Keratinocyte (primary cell): ENCODE measurements at regions not wholly inside any gene's neighbourhood (a gene's known extent, or its start where the extent isn't known, plus 50 kb on each side); places are given as distances from the start of the nearest gene placed in this dataset.

ENCODE experiments used
- DNase-seq: peaks from one replicate; pipeline ENCODE4 v3.0.0-alpha.2; 2011; ENCODE audit warnings: low read depth, missing footprints, low spot score
- FAIRE-seq: peaks from 2 replicates; lab custom pipeline; 2011; peaks lifted over from hg19 to GRCh38; lab: Jason Lieb, UNC
- H2AFZ ChIP-seq: 2 replicates; pipeline ENCODE4 v1.6.0; 2012; ENCODE audit warnings: low read length, control low read depth, inconsistent platforms; ENCODE audit not compliant: control insufficient read depth
- H3K27ac ChIP-seq: 2 replicates; pipeline ENCODE4 v1.5.1; 2011; ENCODE audit warnings: low read length; ENCODE audit not compliant: control insufficient read depth, insufficient read depth
- H3K27me3 ChIP-seq: 3 replicates; pipeline ENCODE4 v1.6.0; 2011; ENCODE audit warnings: low read length; ENCODE audit not compliant: control insufficient read depth, insufficient read depth; ENCODE audit errors: extremely low read depth
- H3K36me3 ChIP-seq, 2 experiments: 2 replicates in 1 of 2; 3 replicates in 1 of 2; pipeline ENCODE4 v1.5.1; 2011; ENCODE audit warnings: low read length in 2 of 2, mild to moderate bottlenecking in 1 of 2; ENCODE audit not compliant: control insufficient read depth in 2 of 2, insufficient read depth in 2 of 2; ENCODE audit errors: extremely low read depth in 1 of 2
- H3K4me1 ChIP-seq: 3 replicates; pipeline ENCODE4 v1.5.1; 2011; ENCODE audit warnings: low read length; ENCODE audit not compliant: control insufficient read depth, insufficient read depth; ENCODE audit errors: extremely low read depth
- H3K4me2 ChIP-seq: 3 replicates; pipeline ENCODE4 v1.6.0; 2011; ENCODE audit warnings: low read depth, low read length; ENCODE audit not compliant: control insufficient read depth, insufficient read depth; ENCODE audit errors: extremely low read depth
- H3K4me3 ChIP-seq, 3 experiments: fragments of 200-600 bp in 1 of 3; sonication (generic) in 1 of 3; 2 replicates in 2 of 3; 3 replicates in 1 of 3; pipeline ENCODE4 v1.5.1; 2011 to 2016; ENCODE audit warnings: low read length in 3 of 3, mild to moderate bottlenecking in 3 of 3, control low read depth in 2 of 3, inconsistent platforms in 1 of 3, low read depth in 1 of 3, mixed read lengths in 1 of 3, mixed run types in 1 of 3, moderate library complexity in 1 of 3; ENCODE audit not compliant: control insufficient read depth in 2 of 3, insufficient read depth in 2 of 3; ENCODE audit errors: extremely low read depth in 1 of 3
- H3K79me2 ChIP-seq: 2 replicates; pipeline ENCODE4 v1.6.0; 2012; ENCODE audit warnings: low read length; ENCODE audit not compliant: control insufficient read depth, insufficient read depth
- H3K9ac ChIP-seq: 3 replicates; pipeline ENCODE4 v1.6.0; 2011; ENCODE audit warnings: low read length; ENCODE audit not compliant: control insufficient read depth, insufficient read depth; ENCODE audit errors: extremely low read depth
- H3K9me1 ChIP-seq: 3 replicates; pipeline ENCODE4 v1.6.0; 2011; ENCODE audit warnings: low read length; ENCODE audit not compliant: control insufficient read depth, insufficient read depth; ENCODE audit errors: extremely low read depth
- H3K9me3 ChIP-seq: 2 replicates; pipeline ENCODE4 v1.5.1; 2012; ENCODE audit warnings: low read depth, low read length; ENCODE audit not compliant: control insufficient read depth
- H4K20me1 ChIP-seq: 3 replicates; pipeline ENCODE4 v1.6.0; 2011; ENCODE audit warnings: low read length; ENCODE audit not compliant: control insufficient read depth, insufficient read depth; ENCODE audit errors: extremely low read depth
- CTCF ChIP-seq, 3 experiments: IDR thresholded peaks in 1 of 3; conservative IDR thresholded peaks in 1 of 3; optimal IDR thresholded peaks in 1 of 3; 2 replicates in 2 of 3; 3 replicates in 1 of 3; pipeline versions ENCODE3 to v1.5.1; 2011; ENCODE audit warnings: low read length in 3 of 3, mild to moderate bottlenecking in 3 of 3, moderate library complexity in 2 of 3, control low read depth in 1 of 3, inconsistent platforms in 1 of 3; ENCODE audit not compliant: insufficient read depth in 2 of 3; ENCODE audit errors: extremely low read depth in 1 of 3
- EZH2 ChIP-seq: IDR thresholded peaks from one replicate; pipeline ENCODE4 v1.6.1; 2012; ENCODE audit warnings: inconsistent platforms, mild to moderate bottlenecking, low read length, moderate library complexity
- dilution Hi-C: fragments of 300-500 bp; cut with MboI; formaldehyde crosslinking; loops from one replicate; pipeline ENCODE4 v1.7.0; 2020; ENCODE audit warnings: low sequenced_read_pairs; ENCODE audit not compliant: extremely low pct_ligation_motif_present

DNA sequence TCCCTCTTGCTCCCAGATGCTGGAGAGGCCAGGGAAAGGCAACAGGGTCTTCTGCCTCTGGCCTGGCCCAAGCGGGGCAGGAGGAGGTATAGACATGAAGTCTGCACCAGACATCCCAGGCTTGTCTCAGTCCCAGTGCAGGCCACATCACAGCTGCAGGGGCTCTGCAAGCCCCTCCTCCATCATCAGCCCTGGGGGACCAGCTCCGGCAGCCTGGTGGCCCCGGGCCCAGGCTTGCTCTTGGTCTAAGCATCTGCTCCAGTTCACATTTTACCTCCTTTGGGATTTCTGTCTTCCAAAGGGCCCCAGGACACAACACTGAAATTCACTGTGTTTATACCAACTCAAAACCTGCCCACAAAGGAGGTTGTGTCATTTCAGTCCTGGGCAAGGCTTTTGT lies 359.4 kb downstream of the ZNF536 start:
- FAIRE-seq: no peak
- no peak overlapping the region for H2AFZ ChIP-seq

GRCh38 chr19:30729451-30729850 lies 357.3 kb downstream of the ZNF536 start:
- no peaks in the 10 kb centered on the region for H3K36me3 ChIP-seq
- H3K9me1 ChIP-seq: no peaks in the 10 kb centered on the region
- TF ChIP-seq EZH2: no peak
- no peak for TF ChIP-seq CTCF (optimal IDR thresholded peaks at IDR 0.05 in 1 of 3, IDR thresholded peaks at IDR 0.05 in 1 of 3, conservative IDR thresholded peaks at IDR 0.05 in 1 of 3; ENCODE audit: extremely low read depth in 1 of 3, insufficient read depth in 2 of 3, low read length in 3 of 3)
- no peak overlapping the region for H3K9ac ChIP-seq
- no peak overlapping the region for H3K27ac ChIP-seq
- H3K79me2 ChIP-seq: no peaks in the 10 kb centered on the region
- no peak for FAIRE-seq
- H3K27me3 ChIP-seq: no peaks in the 10 kb centered on the region
- no peaks in the 10 kb centered on the region for H4K20me1 ChIP-seq
- no peaks in the 10 kb centered on the region for H3K4me1 ChIP-seq
- no peak for DNase-seq
- H3K9me3 ChIP-seq: no peaks in the 10 kb centered on the region
- H3K4me2 ChIP-seq: no peak overlapping the region
- dilution Hi-C loops: no loop called here
- no peak overlapping the region for H2AFZ ChIP-seq
- no peak overlapping the region for H3K4me3 ChIP-seq

More for the DNA sequence above, 359.4 kb downstream of the ZNF536 start:
- no peak for TF ChIP-seq CTCF (optimal IDR thresholded peaks at IDR 0.05 in 1 of 3, IDR thresholded peaks at IDR 0.05 in 1 of 3, conservative IDR thresholded peaks at IDR 0.05 in 1 of 3; ENCODE audit: extremely low read depth in 1 of 3, insufficient read depth in 2 of 3, low read length in 3 of 3)
- no peak for TF ChIP-seq EZH2
- H3K9ac ChIP-seq: no peak overlapping the region
- no peak for DNase-seq
- no peak overlapping the region for H3K27ac ChIP-seq
- H3K79me2 ChIP-seq: no peaks in the 10 kb centered on the region
- dilution Hi-C loops: no loop called here
- no peaks in the 10 kb centered on the region for H3K9me1 ChIP-seq
- H3K4me1 ChIP-seq: no peaks in the 10 kb centered on the region
- no peak overlapping the region for H3K4me2 ChIP-seq
- H3K9me3 ChIP-seq: no peaks in the 10 kb centered on the region
- no peaks in the 10 kb centered on the region for H3K36me3 ChIP-seq
- no peak overlapping the region for H3K4me3 ChIP-seq
- H3K27me3 ChIP-seq: no peaks in the 10 kb centered on the region
- no peaks in the 10 kb centered on the region for H4K20me1 ChIP-seq
